HG03432 (cell line): ENCODE measurements at regions not wholly inside any gene's neighbourhood (a gene's known extent, or its start where the extent isn't known, plus 50 kb on each side); places are given as distances from the start of the nearest gene placed in this dataset.

Experiments used
- ATAC-seq: cut with Tn5 transposase; IDR thresholded peaks from one replicate; pipeline ENCODE4 v1.9.1; 2021; ENCODE audit warnings: mild to moderate bottlenecking, moderate library complexity; ENCODE audit not compliant: unreplicated experiment

- ATAC-seq, result no peak
Measured at GRCh38 chr2:236793023-236794011, 223.7 kb downstream of the ACKR3 start.

GRCh38 chr2:236794176-236794957 is 224.7 kb downstream of the ACKR3 start:
- no peak for ATAC-seq

GRCh38 chr2:236795169-236795860 is 225.7 kb downstream of the ACKR3 start:
- ATAC-seq, result no peak

GRCh38 chr2:236795861-236796219 is 226.2 kb downstream of the ACKR3 start:
- no peak for ATAC-seq

DNA sequence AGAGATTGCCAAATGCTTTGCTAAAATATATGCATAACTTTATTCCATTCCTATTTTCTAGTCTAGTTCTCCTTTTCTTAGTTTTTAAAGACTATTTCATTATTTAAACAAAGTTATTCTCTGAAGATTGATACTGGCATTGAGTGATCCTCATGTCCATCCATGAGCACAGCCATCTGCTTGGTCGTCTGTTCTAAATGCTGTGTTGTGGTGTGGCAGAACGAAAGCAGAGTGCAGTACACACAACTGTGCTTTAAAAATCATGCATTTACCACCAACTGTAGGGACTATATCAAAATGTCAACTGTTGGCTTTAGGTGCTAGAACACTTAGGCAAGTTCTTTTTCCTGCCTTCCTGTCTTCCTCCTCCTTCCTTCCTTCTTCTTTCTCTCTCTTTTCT is 226.6 kb downstream of the ACKR3 start:
- ATAC-seq, result no peak

- ATAC-seq, result no peak
Measured at GRCh38 chr2:236797411-236797810, 227.8 kb downstream of the ACKR3 start.

DNA sequence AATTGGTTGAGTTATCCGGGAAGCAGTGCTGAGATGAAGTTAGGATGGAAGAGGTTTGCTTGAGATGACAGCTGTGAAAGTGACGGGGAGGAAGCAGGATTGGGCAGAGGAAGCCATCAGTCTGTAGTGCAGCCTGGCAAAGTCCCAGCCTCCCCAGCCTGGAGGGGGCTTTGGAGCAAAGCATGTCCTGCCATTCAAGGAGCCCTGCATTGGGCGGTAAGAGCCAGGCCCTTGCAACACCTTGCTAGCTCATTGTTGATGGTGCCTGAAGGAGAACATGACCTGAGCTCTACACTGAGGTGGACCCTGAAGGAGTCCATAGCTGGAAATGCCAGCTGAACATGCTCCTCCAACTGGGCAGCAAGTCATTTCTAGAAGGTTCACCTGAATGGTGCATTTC is 228.9 kb downstream of the ACKR3 start:
- ATAC-seq, result no peak

DNA sequence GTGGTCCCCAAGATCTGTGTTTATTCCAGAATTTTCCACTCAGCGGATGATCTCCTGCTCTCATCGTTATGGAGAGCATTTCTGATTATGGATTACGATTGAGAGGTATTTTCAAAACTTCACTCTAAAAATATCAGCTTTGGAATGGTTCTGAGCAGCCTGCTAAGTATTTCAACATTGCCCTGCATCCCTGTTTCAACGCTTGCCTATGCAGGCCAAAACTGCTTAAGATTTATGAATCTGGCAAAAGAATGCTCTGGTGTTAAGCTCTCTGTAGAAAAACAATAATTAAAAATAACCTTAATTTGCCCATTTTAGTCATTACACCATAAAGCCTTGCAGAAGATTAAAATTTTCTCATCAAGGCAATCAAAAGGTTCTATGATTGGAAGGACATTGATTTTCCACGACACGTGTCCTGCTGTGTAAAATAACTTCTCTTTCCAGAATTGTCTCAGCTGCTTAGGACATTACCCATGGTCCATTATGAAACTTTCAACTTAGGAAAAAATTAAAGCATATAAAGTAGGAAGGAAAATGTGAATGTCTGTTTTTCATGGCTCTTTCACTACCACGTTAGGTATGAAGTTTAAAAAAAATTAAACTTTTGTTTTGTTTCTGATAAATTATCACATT is 229.9 kb downstream of the ACKR3 start:
- no peak for ATAC-seq

GRCh38 chr2:236802862-236803261 is 233.2 kb downstream of the ACKR3 start:
- no peak for ATAC-seq

DNA sequence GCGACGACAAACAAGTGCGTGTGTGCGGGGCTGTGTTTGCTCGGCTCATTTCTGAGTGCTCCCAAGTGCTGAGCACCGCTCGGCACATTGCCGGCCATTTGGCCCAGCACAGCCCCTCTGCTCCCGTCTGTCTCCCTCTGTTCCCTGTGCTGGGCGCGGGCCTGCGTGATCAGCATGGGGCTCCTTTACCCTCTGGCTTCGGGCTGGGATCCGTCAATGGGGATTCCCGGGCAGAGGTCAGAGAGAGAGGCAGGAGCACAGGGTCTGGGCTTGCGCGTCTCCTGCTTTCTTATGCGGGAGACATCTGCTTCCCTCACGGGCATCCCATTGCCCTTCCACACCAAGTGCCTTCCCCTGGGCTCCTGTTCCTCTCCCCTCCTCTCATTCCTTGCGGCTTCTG is 234.0 kb downstream of the ACKR3 start:
- no peak for ATAC-seq

GRCh38 chr2:236805800-236806531 is 236.3 kb downstream of the ACKR3 start:
- ATAC-seq, result no peak

DNA sequence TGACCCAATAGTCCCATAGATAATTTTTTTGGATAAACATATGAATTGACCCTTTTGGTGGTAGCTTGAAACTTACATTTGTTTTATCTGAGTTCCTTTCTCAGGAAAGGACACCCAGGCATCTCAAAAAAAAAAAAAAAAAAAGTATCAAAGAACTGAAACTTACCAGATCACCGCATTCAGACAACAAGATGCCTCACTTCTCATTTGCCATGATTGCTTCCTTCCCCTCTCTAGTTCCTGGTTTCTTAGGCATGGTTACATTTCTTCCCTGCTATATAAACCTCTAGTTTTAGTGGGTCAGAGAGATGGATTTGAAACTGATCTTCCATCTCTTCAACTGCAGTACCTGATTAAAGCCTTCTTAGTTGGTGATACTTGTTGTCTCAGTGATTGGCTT is 240.1 kb downstream of the ACKR3 start:
- no peak for ATAC-seq

DNA sequence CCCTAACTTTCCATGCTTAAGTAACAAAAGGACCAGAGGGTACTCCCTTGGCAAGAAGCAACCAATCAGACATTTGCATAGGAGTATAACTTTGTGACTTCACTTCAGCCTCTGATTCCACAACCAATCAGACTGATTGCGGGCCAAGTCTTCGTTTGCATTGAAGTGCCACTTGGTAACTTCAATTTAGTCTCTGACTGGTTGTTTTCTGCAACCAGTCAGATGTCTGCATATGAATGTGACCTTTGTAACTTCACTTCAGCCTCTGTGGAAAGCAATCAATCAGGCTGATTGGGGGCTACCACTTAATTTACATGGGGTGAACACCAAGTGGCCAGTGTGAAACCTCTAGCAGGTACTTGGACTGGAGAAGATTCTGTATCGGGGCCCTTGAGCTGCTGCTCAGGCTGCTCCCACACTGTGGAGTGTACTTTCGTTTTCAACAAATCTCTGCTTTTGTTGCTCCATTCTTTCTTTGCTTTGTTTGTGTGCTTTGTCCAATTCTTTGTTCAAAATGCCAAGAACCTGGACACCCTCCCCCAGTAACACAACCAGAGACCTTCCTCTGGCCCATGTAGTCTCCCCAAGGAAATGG is 241.5 kb downstream of the ACKR3 start:
- ATAC-seq, result no peak

GRCh38 chr2:236813766-236814165 is 244.1 kb downstream of the ACKR3 start:
- ATAC-seq, result no peak

DNA sequence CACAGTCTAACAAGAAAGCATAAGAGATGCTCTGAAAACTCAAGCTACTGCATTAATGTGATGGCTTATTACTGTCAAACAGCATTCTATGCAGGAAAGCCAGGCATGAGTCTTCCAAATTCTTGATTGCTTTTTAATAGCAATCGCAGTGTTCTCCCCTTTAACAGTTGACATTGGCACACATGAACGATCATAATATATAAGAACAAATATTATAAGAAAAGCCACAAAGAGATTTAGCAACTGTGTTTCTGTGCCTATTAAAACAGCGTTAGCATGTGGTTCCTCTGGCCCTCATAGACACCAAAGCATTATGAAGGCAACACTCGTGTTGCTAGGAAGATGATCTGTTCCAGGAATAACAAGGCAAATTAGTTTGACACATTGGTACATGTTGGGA is 245.0 kb downstream of the ACKR3 start:
- no peak for ATAC-seq

DNA sequence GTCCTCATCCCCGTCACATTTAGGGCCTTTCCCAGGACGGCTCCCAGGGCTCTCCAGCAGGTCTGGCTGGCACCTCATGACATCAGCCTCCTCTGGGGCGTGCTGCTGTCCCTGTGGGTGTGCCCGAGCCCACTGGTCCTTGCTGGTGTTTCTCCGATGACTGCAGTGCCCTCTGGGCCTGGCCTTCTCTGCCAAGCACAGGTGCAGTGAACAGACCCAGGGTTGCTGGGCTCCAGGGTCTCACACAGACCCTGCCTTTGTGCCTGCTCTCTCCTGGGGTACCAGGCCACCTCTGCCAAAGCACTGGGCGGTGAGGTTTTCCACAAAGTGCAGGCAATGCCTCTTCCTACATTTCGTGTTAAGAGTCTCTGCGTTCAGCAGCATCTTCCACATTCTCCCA is 246.1 kb downstream of the ACKR3 start:
- no peak for ATAC-seq

- ATAC-seq, result no peak
Measured at GRCh38 chr2:236816197-236817170, 246.9 kb downstream of the ACKR3 start.

- no peak for ATAC-seq
Measured at GRCh38 chr2:236818281-236819045, 248.8 kb downstream of the ACKR3 start.
